ENCODE measurements at regions not wholly inside any gene's neighbourhood (a gene's known extent, or its start where the extent isn't known, plus 50 kb on each side); places are given as distances from the start of the nearest gene placed in this dataset.

DNA sequence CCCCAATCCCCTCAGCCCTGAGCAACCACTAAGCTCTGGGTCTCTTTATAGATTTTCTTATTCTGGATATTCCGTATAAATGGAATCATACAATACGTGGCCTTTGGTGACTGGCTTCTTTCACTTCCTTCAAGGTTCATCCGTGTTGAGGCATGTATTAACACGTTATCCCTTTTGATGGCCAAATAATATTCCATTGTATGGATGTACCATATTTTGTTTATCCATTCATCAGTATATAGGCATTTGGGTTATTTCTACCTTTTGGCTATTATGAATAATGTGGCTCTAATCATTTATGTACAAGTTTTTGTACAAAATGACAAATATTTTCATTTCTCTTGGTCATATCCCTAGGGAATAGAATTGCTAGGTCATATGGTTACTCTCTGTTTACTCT lies 284.4 kb downstream of the FAM43A start:
- DNase-seq, result no peak
- intact Hi-C loops (cut with DNase I), result no loop called here

- intact Hi-C loops (cut with DNase I), result no loop called here
- peak in 2 of 42 donors; percentile 5 to 21 for DNase-seq
Measured at GRCh38 chr3:194971009-194971408, 285.3 kb downstream of the FAM43A start.

GRCh38 chr3:194971965-194972364 lies 286.3 kb downstream of the FAM43A start:
- intact Hi-C loops (cut with DNase I), result no loop called here
- DNase-seq, result peak in 1 of 42 donors; percentile 13

DNA sequence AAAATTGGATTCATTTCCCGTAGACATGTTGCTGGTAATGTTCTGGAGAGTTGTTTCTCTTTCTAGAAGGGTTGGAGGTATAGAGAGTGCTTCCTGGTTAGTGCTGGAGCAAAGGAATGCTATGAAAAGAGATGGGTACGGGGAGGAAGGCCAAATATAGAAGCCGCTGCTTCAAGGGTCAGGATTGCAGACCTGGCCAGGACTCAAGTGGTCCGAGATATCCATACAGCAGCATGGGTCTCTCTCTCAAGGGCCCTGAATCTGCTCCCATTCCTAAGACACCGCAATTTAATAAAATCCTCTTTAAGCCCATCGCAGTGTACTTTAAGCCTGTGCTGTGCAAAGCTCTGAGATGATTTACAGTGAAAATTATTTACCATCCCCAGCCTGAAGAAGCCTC lies 287.0 kb downstream of the FAM43A start:
- peak in 2 of 42 donors; percentile 3 to 21 for DNase-seq
- intact Hi-C loops (cut with DNase I), result no loop called here

GRCh38 chr3:194973366-194974000 lies 287.8 kb downstream of the FAM43A start:
- intact Hi-C loops (cut with DNase I), result no loop called here
- DNase-seq, result peak in 3 of 42 donors; percentile 5 to 32 (median 12)

- peak in 1 of 42 donors; percentile 4 for DNase-seq
- intact Hi-C loops (cut with DNase I), result no loop called here
Measured at GRCh38 chr3:194974468-194975135, 288.9 kb downstream of the FAM43A start.

DNA sequence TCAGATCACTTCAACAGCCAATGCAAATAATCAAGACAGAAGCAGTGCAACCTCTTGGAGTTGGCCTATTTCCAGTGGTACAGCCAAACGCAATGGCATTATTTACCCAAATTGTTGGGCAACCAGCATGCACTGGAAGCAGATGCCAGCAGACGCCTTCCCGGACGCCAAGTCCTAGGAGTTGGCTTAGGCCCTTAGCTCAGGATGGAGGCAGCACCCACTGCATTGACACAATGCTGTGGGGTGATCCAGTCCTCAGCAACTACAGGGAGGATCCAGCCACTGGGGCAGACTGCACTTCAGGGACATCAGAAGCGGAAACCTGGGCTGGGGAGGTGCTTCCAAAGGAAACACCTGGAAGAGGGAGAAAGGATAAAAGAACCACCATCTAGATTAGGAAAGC lies 290.4 kb downstream of the FAM43A start:
- DNase-seq, result peak in 4 of 42 donors; percentile 6 to 42 (median 10)
- intact Hi-C loops (cut with DNase I), result no loop called here

GRCh38 chr3:194976874-194977273 lies 291.2 kb downstream of the FAM43A start:
- DNase-seq, result peak in 1 of 42 donors; percentile 10
- intact Hi-C loops (cut with DNase I), result no loop called here

DNA sequence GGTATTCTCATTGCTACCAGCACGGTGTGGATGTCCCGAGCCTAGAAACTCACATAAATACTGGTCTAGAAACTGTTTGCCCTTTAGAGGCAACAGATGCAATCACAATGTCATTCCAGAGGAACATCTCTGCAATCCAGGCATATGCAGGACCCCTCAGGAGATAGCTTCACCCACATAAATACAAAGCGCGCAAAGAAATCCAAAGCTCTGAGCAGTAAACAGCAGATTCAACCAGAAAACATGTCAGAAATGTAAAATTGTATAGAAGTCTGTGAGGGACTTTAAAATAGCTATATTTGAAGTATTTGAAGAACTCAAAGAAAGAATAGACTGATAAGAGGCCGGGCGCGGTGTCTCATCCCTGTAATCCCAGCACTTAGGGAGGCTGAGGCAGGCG lies 291.7 kb downstream of the FAM43A start:
- DNase-seq, result no peak
- intact Hi-C loops (cut with DNase I), result no loop called here

DNA sequence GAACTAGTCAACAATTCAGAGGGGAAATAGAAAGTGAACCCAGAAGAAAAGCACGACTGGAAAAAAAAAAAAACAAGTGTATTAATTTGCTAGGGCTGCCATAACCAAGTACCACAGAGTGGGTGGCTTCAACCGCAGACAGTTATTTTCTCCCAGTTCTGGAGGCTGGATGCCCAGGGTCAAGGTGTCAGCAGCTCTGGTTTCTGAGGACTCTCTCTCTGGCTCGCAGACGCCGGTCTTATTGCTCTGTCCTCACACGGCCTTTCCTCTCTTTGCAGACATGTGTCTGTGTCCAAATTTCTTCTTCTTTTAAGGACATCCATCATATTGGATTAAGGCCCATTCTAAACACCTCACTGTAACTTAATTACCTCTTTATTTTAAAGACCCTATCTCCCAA lies 291.8 kb downstream of the XXYLT1 start:
- peak in 1 of 42 donors; percentile 14 for DNase-seq
- intact Hi-C loops (cut with DNase I), result no loop called here

- intact Hi-C loops (cut with DNase I), result no loop called here
- peak in 1 of 42 donors; percentile 8 for DNase-seq
Measured at GRCh38 chr3:194982472-194982871, 288.5 kb downstream of the XXYLT1 start.

DNA sequence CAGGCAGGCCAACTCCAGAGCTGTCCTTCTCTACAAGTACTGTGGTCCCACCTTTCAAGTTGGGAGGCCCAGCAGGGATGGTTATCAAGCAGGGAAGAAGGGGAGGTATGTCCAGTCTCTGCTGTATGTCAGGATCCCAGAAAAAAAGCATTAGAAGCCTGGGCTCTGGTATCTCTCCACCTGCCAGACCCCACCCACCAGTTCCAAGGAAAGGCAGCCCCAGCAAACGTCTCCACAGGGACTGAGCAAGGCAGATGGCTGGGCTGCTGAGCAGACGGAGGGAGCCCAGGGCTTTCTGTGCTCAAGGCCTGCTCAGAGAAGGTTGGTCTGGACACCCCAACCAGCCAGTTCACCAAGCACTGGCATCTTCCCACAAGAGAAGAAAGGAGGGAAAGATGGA lies 287.8 kb downstream of the XXYLT1 start:
- peak in 4 of 42 donors; percentile 4 to 39 (median 8) for DNase-seq
- intact Hi-C loops (cut with DNase I), result no loop called here

- intact Hi-C loops (cut with DNase I), result no loop called here
- peak in 3 of 42 donors; percentile 3 to 24 (median 7) for DNase-seq
Measured at GRCh38 chr3:194983620-194984019, 287.3 kb downstream of the XXYLT1 start.

DNA sequence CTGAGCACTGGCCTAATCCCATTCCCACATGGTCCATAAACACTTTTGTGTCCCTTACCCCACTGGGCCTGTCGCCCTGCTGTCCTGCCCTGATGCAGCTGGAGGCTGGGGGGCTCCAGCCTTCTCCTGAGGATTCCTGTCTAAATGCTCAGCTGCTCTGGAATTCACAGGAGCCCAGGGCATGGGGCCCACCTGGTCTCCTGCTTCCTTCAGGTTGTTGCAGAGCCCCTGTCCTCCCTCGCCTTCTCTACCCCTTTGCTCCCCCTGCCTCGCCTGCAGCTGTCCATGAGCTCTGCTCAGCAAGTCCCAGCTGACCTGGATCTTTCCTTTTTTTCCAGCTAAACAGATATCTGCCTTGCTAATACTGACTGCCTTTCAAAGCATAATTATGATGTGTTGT lies 286.9 kb downstream of the XXYLT1 start:
- peak in 3 of 42 donors; percentile 3 to 11 (median 4) for DNase-seq
- intact Hi-C loops (cut with DNase I), result no loop called here

- intact Hi-C loops (cut with DNase I), result no loop called here
- DNase-seq, result peak in 3 of 42 donors; percentile 4 to 26 (median 7)
Measured at GRCh38 chr3:194984622-194985021, 286.3 kb downstream of the XXYLT1 start.

- DNase-seq, result peak in 37 of 42 donors; percentile 4 to 72 (median 36)
- intact Hi-C loops (cut with DNase I), result no loop called here
Measured at GRCh38 chr3:194985031-194985578, 285.9 kb downstream of the XXYLT1 start.

GRCh38 chr3:194986208-194987043 lies 284.5 kb downstream of the XXYLT1 start:
- peak in 35 of 42 donors; percentile 9 to 81 (median 48) for DNase-seq

GRCh38 chr3:194987571-194988494 lies 283.1 kb downstream of the XXYLT1 start:
- intact Hi-C loops (cut with DNase I), result no loop called here
- peak in 3 of 42 donors; percentile 0 to 30 (median 10) for DNase-seq

More at GRCh38 chr3:194986208-194987043, 284.5 kb downstream of the XXYLT1 start:
- intact Hi-C loops (cut with DNase I), result no loop called here

All from head of caudate nucleus (tissue), 42 donors.